Activated T-helper 2 cell treated with anti-CD3 and anti-CD28 coated beads, Interferon-gamma antibody, Interleukin-2, Interleukin-4, amounts not matched to agents 10 μg/mL and 5 μg/mL and 100 μg/mL, durations not matched to agents 14 hours and 24 hours and 36 hours (primary cell): ENCODE measurements at regions not wholly inside any gene's neighbourhood (a gene's known extent, or its start where the extent isn't known, plus 50 kb on each side); places are given as distances from the start of the nearest gene placed in this dataset.

Experiments
- DNase-seq: peaks from one replicate; pipeline ENCODE4 v3.0.0; 2021; ENCODE audit warnings: low spot score
- H3K27ac Mint-ChIP-seq: one replicate; pipeline ENCODE4 v1.8.0; 2021; ENCODE audit warnings: mixed read lengths
- H3K27me3 Mint-ChIP-seq: one replicate; pipeline ENCODE4 v1.8.0; 2021; ENCODE audit warnings: low read depth, mixed read lengths
- H3K36me3 Mint-ChIP-seq: one replicate; pipeline ENCODE4 v1.8.0; 2021; ENCODE audit warnings: low read depth, mixed read lengths
- H3K4me1 Mint-ChIP-seq: one replicate; pipeline ENCODE4 v1.8.0; 2021; ENCODE audit warnings: low read depth, mixed read lengths
- H3K4me3 Mint-ChIP-seq: one replicate; pipeline ENCODE4 v1.8.0; 2021; ENCODE audit warnings: low read depth, mild to moderate bottlenecking, moderate library complexity, mixed read lengths
- H3K9me3 Mint-ChIP-seq: one replicate; pipeline ENCODE4 v1.8.0; 2021; ENCODE audit warnings: mixed read lengths
- intact Hi-C: fragments of 100-400 bp; cut with micrococcal nuclease; formaldehyde crosslinking; loops from one replicate; pipeline ENCODE4 v1.15.1; 2023

DNA sequence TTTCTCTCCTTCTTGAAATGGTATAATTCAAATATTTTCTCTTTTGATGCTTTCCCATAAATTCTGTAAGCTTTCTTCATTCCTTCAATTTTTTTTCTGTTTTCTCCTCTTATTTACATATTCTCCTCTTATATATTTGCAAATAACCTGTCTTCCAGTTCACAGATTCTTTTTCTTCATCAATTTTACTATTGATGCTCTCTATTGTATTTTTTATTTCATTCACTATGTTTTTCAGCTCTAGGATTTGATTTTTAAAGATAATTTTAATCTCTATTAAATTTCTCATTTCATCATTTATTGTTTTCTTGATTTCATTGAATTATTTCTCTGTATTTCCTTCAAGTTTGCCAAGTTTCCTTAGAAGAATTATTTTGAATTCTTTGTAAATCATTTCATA is 54.0 kb upstream of the PRPS1L1 start:
- peaks cover 15% of the 10 kb centered on the region for H3K27me3 Mint-ChIP-seq
- no peaks in the 10 kb centered on the region for H3K4me1 Mint-ChIP-seq
- no peak overlapping the region for H3K4me3 Mint-ChIP-seq
- no peak overlapping the region for H3K27ac Mint-ChIP-seq
- peaks cover 18% of the 10 kb centered on the region for H3K9me3 Mint-ChIP-seq
- no peaks in the 10 kb centered on the region for H3K36me3 Mint-ChIP-seq
- intact Hi-C loops: no loop called here
- no peak for DNase-seq

DNA sequence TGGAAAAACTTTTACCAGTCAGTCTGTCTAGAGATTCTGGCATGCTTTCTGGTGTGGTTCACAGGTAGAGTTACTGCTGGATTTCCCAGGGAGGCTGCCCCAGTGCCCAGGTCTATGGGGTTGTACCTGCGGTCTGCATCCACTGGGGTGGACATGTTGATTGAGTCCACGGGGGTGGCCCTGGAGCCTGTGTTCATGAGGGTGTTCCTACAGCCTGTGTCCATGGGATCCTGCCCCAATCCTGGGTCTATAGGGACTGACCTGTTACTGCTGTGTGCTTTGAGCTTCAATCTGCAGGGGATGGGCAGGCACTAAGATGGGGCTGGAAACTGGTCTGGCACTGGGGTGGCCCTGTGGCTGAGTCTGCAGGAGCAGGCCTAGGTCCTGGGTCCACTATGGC is 54.5 kb upstream of the PRPS1L1 start:
- Mint-ChIP-seq H3K9me3 (peaks cover 18% of the 10 kb centered on the region), H3K27me3 (peaks cover 19% of the 10 kb centered on the region), H3K4me1 (no peaks in the 10 kb centered on the region), H3K4me3 (no peak overlapping the region), H3K36me3 (no peaks in the 10 kb centered on the region), H3K27ac (no peak overlapping the region)
- intact Hi-C loops: no loop called here
- DNase-seq: no peak

DNA sequence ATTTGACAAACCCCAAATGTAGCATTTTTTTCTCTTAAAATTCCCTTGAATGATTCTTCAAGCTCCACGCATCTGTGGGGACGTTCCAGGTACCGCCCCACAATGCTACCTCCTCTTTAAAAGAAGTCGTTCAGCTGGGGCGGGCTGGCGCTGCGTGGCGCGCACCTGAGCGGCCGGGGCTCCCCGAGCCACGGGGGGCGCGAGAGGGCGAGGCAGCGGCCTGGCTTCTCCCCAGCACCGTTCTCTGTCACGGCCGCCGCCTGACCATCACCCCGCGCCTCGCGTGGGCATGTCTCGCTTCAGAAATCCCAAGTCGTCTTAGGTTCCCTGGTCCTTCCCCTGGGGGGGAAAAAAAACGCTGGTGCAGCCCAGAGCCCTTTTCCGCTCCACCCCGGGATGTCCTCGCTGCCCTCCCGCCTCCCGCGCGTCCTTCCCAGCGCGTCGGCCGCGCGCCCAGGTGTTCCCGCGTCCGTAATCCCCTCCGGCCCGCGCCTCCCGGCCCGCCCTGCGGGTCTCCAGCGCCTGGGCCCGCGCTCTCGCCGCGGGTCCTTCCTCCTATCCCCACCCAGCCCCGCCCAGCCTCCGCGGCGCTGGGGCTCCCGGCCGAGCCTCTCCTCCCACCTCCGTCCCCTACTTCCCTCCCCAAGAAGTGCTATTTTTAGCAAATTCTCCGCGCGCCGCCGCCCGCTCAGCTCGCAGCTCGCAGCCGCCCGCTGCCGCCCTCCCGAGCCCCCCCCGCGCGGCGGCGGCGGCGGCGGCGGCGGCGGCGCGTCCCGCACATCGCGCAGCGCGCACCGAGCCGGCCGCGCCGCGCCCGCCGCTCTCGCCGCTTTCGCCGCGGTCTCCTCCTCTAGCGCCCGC is 58.7 kb upstream of the PRPS1L1 start:
- intact Hi-C loops: no loop called here
- DNase-seq: no peak
- peaks cover 46% of the 10 kb centered on the region for H3K27me3 Mint-ChIP-seq
- H3K36me3 Mint-ChIP-seq: no peaks in the 10 kb centered on the region
- H3K4me1 Mint-ChIP-seq: no peaks in the 10 kb centered on the region
- no peak overlapping the region for H3K27ac Mint-ChIP-seq
- H3K9me3 Mint-ChIP-seq: peaks cover 8% of the 10 kb centered on the region
- peak overlapping the region; percentile 39 for H3K4me3 Mint-ChIP-seq

DNA sequence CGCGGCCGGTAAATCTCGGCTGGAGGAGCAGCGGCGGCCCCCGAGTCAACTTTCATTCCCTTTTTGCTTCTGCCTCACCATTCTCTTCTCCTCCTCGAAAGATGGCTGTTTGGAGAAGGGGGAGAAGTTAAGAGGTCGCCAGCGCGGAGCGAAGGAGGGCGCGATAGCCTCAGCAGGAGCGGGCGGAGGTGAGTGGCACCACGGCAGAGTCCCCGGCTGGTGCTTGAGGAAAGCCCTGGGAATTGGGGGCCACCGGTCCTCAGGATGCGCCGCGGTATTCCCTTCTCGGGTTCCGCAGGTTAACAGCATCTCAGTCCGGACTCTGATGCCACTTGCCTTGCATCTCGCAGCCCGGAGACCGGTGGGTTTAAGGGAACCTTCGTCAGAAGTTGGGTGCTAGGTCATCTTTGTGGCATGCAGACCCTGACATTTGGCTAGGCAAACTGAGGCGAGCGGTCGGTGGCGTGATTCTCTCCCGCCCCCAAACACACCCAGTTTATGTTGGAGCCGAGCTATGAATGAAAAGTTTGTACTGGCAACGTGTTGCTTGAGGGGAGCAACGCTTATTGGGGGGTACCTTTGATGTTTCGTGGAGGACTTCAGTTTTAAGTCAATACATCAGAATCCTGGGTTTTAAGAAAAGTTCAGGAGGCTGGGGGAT is 59.5 kb upstream of the PRPS1L1 start:
- intact Hi-C loops: no loop called here
- DNase-seq: no peak
- Mint-ChIP-seq H3K36me3 (no peaks in the 10 kb centered on the region), H3K9me3 (peaks cover under 1% of the 10 kb centered on the region), H3K27me3 (peaks cover 46% of the 10 kb centered on the region), H3K27ac (no peak overlapping the region), H3K4me1 (no peaks in the 10 kb centered on the region), H3K4me3 (peak overlapping the region; percentile 39)

DNA sequence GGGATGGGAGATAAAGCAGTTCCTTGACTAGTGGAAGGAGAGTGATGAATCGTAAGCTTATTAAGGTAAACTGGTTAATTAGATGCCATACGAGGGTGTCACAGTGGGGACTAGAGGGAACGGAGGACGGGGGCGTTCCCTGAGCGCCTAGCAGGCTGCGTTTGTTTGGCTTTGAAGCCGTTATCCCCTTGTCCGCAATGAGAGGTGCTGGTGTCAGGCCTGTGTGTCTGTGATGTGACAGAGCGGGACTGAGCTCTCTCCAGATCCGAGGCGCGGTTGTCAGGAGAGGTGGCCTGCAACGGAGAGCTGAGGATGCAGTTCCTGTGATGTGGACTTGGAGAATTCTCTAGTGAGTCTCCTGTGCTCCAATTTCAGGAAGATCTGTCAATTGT is 60.0 kb upstream of the PRPS1L1 start:
- DNase-seq: no peak
- Mint-ChIP-seq H3K9me3 (no peaks in the 10 kb centered on the region), H3K4me3 (no peak overlapping the region), H3K4me1 (no peaks in the 10 kb centered on the region), H3K36me3 (no peaks in the 10 kb centered on the region), H3K27ac (no peak overlapping the region), H3K27me3 (peaks cover 48% of the 10 kb centered on the region)
- intact Hi-C loops: no loop called here

DNA sequence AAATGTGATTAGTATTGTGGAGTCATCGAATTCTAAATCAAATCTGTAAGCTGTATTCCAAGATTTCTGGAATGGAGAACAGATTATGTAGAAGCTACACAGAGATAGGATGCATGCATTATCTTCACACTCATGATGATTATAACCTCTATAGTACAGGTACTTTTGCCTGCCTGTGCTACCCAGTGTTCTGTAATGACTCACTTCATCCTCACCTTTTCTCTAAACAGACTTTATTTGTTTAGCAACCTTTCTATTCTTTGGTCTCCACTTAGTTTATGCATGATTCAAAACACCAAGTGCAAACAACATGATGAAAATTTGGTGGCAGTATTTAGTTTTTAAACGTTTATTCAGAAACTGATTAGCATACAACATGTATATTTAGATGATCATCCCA is 68.4 kb upstream of the PRPS1L1 start:
- H3K4me3 Mint-ChIP-seq: no peak overlapping the region
- intact Hi-C loops: loop anchor here (5.0 kb wide), 1 partner anchor 34 kb away; no protein-coding TSS in a partner anchor
- no peaks in the 10 kb centered on the region for H3K9me3 Mint-ChIP-seq
- no peaks in the 10 kb centered on the region for H3K36me3 Mint-ChIP-seq
- no peak overlapping the region for H3K27ac Mint-ChIP-seq
- no peaks in the 10 kb centered on the region for H3K4me1 Mint-ChIP-seq
- DNase-seq: no peak
- peaks cover 4% of the 10 kb centered on the region for H3K27me3 Mint-ChIP-seq

DNA sequence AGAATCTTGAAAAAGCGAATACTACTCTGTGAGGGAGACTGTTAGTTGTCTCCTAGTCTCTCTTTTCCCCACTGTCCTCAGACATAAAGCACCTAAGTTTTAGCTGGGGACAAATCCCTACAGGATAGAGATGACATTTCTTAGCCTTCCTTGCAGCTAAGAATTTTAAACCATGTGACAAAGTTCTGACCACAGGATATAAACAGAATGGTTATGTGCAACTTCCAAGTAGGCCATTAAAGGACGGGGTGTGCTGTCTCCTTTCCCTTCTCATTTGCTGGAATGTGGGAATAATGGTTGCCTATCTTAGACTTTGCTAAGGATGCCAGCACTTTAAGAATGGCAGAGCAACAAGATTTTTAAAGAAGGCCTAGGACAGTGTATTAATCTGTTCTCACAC is 74.9 kb upstream of the PRPS1L1 start:
- no peaks in the 10 kb centered on the region for H3K9me3 Mint-ChIP-seq
- H3K4me3 Mint-ChIP-seq: no peak overlapping the region
- DNase-seq: no peak
- H3K27ac Mint-ChIP-seq: no peak overlapping the region
- intact Hi-C loops: no loop called here
- no peaks in the 10 kb centered on the region for H3K36me3 Mint-ChIP-seq
- H3K4me1 Mint-ChIP-seq: no peaks in the 10 kb centered on the region
- no peaks in the 10 kb centered on the region for H3K27me3 Mint-ChIP-seq

DNA sequence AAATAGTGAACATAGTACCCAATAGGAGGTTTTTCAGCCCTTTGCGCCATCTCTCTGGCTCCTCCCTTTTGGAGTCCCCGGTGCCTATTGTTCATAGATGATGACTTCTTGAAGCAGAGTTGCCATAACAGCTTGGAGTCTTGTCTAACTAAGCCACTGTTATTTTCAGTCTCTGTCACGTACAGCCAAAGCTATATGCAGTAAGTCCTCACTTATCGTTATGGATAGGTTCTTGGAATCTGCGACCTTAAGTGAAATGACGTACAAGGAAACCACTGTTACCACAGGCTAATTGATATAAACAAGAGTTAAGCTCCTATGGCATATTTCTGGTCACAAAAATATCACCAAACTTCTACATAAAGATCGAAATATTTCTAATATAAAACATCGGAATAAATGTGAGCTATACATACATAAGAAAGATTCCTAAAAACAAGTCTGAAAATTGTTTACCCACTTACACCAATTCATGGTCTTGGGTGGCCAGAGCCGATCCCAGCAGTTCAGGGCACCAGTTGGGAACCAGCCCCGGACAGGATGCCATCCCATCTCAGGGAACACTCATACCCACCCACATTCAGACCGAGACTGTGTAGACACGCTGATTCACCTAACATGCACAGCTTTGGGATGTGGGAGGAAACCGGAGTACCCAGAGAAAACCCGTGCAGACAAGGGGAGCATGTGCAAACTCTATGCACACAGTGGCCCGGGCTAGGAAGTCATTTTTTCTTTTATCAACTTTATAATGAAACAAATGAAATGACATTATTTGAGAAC is 76.0 kb upstream of the PRPS1L1 start:
- no peak for DNase-seq
- Mint-ChIP-seq H3K27ac (no peak overlapping the region), H3K4me3 (no peak overlapping the region), H3K27me3 (no peaks in the 10 kb centered on the region), H3K36me3 (no peaks in the 10 kb centered on the region), H3K4me1 (no peaks in the 10 kb centered on the region), H3K9me3 (no peaks in the 10 kb centered on the region)
- intact Hi-C loops: no loop called here

DNA sequence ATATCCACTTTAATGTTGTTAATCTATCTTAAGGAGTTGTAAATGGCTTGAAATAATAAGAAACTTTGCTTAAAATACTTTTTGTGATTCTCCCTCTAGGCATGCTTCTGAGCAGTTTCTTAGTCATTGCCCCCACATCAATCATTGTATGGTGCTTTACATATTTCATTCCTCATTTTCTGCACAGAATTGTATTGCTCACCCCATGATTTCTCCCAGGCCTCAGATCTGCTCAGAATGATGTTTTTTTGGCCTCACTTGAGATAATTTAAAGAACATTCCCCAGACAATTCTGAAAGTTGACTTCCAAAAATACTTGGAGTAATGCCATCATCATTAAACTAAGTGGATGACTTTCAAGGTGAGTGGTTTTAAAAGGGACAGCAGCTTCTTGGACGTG is 82.1 kb upstream of the PRPS1L1 start:
- no peaks in the 10 kb centered on the region for H3K9me3 Mint-ChIP-seq
- no peaks in the 10 kb centered on the region for H3K27me3 Mint-ChIP-seq
- no peak overlapping the region for H3K27ac Mint-ChIP-seq
- DNase-seq: no peak
- no peak overlapping the region for H3K4me3 Mint-ChIP-seq
- H3K36me3 Mint-ChIP-seq: no peaks in the 10 kb centered on the region
- H3K4me1 Mint-ChIP-seq: no peaks in the 10 kb centered on the region
- intact Hi-C loops: no loop called here

DNA sequence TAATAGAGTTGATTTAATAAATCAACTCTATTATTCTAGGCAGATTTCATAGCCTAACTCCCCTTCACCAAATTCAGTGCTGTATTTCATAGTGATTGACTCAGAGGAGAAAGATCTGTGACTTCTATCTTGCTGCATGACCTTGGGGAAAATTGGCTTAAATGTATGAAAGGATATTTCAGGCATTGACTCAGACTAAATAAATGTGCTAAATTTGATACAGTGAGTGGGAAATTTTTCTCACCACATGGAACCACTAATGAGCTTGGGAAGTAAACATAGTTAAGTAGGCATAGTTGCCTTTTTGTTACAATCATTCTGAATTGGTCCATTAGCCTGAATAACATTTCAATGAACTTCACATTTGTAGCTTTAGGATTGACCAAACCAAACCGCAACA is 89.0 kb upstream of the PRPS1L1 start:
- Mint-ChIP-seq H3K9me3 (no peaks in the 10 kb centered on the region), H3K4me3 (no peak overlapping the region), H3K4me1 (no peaks in the 10 kb centered on the region)

DNA sequence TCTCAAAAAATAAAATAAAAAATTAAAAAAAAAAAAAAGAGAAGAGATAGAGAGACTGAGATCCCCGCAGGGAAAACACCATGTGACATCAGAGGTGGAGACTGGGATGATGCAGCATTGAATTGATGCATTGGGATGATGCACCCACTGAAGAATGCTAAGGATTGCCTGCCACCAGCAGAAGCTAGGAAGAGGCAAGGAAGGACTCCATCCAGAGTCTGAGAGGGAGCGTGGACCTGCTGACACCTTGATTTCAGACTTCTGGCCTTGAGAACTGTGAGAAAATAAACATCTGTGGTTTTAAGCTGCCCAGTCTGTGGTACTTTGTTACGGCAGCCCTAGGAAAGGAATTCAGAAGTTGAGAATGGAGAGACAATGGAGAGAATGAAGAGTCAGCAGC is 89.8 kb upstream of the PRPS1L1 start:
- Mint-ChIP-seq H3K27me3 (no peaks in the 10 kb centered on the region), H3K4me3 (no peak overlapping the region), H3K36me3 (no peaks in the 10 kb centered on the region), H3K27ac (no peak overlapping the region), H3K4me1 (no peaks in the 10 kb centered on the region), H3K9me3 (no peaks in the 10 kb centered on the region)
- intact Hi-C loops: no loop called here
- no peak for DNase-seq

More for the DNA sequence above, 89.0 kb upstream of the PRPS1L1 start:
- intact Hi-C loops: no loop called here
- Mint-ChIP-seq H3K36me3 (no peaks in the 10 kb centered on the region), H3K27ac (no peak overlapping the region), H3K27me3 (no peaks in the 10 kb centered on the region)
- no peak for DNase-seq

DNA sequence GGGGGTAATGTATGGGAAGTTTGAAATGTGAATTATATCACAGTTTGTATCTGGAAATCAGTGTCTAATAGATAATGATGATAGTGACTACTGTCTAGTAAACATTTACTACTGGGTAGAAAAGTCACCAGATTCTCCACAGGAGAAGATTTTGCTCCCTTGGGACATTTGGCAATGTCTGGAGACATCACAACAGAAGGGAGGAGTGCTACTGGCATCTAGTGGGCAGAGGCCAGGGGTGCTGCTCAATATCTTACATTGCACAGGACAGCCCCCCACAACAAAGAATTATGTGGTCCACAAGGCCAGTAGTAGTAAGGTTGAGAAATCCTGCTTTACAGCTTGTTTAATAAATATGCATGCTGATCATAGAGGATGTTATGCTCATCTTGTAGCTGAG is 92.3 kb upstream of the PRPS1L1 start:
- intact Hi-C loops: no loop called here
- H3K36me3 Mint-ChIP-seq: no peaks in the 10 kb centered on the region
- no peaks in the 10 kb centered on the region for H3K27me3 Mint-ChIP-seq
- DNase-seq: no peak
- no peak overlapping the region for H3K27ac Mint-ChIP-seq
- H3K4me1 Mint-ChIP-seq: no peaks in the 10 kb centered on the region
- no peak overlapping the region for H3K4me3 Mint-ChIP-seq
- H3K9me3 Mint-ChIP-seq: no peaks in the 10 kb centered on the region
